ENCODE measurements at regions not wholly inside any gene's neighbourhood (a gene's known extent, or its start where the extent isn't known, plus 50 kb on each side); places are given as distances from the start of the nearest gene placed in this dataset.

DNA sequence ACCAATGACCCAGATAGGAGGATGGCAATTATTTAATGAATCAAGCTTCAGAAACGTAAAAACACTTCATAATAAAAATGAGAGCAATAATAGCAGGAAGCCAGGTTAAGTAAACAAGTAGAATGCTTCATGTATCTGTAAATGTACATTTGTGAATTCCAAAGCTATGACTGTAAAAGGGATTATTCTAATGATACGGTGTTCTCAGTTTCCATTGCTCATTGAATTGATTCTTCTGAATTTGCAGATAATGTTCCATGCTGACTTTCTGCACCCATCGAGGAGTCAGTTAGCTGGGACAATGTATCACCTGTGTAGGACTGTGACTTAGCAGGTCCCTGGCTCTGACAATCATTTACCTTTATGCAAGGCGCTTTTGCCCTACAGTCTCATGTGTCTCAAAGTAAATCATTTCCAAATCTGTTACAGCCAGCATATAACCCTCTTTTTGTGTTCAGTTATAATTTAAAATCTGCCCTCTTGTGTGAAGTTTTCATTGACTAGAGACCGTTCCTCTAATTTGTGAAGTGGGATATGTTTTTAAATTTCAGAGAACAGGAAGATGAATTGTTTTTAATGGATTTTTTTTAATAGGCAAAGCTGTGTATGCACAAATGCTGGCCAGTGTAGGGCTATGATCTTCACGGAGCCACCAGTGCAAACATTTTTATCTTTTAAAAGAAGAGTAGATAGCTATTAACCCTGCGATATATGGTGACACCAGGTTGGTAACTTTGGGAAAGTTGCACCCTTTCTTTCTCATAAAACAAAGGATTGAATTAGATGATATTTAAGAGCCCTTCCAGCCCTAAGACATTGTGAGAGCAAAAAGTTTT is 267.1 kb downstream of the KLF5 start:
- DNase-seq (ENCODE audit: insufficient read length, low spot score) (no peak), FAIRE-seq (no peak)
- TF ChIP-seq, protein P1, sequence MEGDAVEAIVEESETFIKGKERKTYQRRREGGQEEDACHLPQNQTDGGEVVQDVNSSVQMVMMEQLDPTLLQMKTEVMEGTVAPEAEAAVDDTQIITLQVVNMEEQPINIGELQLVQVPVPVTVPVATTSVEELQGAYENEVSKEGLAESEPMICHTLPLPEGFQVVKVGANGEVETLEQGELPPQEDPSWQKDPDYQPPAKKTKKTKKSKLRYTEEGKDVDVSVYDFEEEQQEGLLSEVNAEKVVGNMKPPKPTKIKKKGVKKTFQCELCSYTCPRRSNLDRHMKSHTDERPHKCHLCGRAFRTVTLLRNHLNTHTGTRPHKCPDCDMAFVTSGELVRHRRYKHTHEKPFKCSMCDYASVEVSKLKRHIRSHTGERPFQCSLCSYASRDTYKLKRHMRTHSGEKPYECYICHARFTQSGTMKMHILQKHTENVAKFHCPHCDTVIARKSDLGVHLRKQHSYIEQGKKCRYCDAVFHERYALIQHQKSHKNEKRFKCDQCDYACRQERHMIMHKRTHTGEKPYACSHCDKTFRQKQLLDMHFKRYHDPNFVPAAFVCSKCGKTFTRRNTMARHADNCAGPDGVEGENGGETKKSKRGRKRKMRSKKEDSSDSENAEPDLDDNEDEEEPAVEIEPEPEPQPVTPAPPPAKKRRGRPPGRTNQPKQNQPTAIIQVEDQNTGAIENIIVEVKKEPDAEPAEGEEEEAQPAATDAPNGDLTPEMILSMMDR (IDR thresholded peaks at IDR 0.05; ENCODE audit: insufficient read depth, missing control alignments) = no peak

DNA sequence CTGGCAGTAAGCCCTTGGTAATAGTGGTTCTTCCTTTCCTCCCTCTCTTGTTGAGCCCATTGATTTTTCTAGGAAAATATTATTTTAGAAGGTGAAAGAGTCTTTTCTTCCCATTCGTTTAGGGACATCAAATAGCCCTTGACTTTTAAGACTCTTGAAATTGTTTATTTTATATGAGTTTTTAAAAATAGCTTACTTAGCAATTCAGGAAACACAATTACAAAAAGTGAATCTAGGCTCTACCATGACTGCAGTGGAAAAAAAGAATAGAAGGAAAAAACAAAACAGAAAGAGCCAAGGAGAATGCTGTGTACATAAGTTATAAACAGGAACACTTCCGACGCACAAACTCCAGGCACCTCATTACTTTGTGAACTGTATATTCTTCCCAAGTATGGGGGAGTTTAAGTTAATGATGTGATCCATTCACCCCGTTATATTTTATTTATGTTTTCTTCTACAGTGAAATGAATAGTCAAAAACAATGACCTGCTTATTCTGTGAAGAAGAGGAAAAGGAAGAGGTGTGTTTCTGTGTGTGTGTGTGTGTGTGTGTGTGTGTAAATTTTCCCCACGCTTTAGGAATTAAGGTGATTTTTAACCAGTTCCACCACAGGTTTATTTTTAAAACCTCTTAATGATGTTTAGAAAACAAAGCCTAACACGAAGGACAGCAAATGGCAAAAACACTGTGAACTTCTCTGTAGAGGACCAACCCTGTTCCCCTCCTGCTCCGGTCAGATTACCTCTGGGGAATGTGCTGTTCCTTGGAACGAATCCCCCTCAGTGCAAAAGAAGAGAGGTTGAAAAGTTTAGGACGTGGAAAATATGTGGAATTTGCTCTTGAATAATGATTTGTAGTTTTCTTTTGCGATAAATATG is 266.3 kb downstream of the KLF5 start:
- TF ChIP-seq, protein P1 (IDR thresholded peaks at IDR 0.05; ENCODE audit: insufficient read depth, missing control alignments) = no peak
- DNase-seq (ENCODE audit: insufficient read length, low spot score) (no peak), FAIRE-seq (no peak)

DNA sequence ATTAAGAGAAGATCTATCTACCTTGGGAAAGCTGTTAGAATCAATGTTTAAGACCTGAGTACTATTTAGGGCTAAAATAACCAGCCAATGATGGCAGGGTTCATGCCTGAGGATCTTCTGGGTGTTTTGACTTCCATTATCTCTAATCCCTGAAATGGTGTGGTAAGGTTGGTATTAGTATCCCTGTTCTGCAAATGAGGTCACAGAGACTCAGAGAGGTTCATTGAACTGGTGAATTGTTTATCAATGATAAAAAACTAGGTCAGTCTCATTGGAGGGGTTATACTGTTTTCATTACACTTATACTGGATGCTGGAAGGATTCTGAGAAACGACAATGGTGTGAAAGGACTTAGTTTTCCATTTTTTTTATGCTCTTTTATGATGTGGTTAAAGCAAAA is 264.8 kb downstream of the KLF5 start:
- FAIRE-seq = no peak
- DNase-seq (ENCODE audit: insufficient read length, low spot score) = no peak
- TF ChIP-seq, protein P1 (IDR thresholded peaks at IDR 0.05; ENCODE audit: insufficient read depth, missing control alignments) = no peak

DNA sequence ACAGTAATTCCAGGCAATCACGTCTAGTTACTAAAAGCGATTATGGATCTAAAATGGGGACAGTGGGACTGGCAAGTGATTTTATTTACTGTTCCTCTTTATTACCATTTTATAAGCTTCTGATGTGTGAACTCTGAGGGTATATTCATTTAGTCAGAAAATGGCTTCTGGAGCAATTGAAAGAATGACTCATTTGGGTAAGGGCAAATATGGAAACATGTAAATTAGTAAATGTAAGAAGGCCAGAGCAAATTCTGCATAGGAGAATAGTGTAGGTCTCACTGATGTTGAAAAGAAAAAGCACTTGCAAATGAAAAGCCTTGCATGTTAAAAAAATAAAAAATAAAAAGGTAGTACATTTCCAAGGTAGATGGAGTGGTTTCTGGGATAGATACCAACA is 262.2 kb downstream of the KLF5 start:
- no peak for DNase-seq (ENCODE audit: insufficient read length, low spot score)
- FAIRE-seq = no peak
- TF ChIP-seq, protein P1 (IDR thresholded peaks at IDR 0.05; ENCODE audit: insufficient read depth, missing control alignments) = no peak

DNA sequence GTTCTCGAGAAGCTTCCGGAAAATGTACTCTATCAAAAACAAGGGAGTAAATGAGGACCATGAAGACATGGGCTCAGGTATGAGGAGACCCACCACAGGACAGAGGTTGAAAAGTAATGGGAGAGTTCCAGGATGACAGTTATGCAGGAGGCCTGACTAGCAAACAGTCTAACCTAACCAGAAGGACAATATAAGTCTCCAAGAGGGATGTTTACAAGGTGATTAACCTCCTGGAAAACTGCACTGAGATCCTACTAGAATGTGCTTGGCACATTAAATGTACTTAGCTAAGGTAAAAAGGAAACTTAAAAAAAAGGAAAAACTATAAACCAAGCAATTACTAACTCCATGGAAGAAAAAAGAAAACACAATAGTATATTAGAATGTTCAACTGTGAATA is 258.3 kb downstream of the KLF5 start:
- TF ChIP-seq, protein P1 (IDR thresholded peaks at IDR 0.05; ENCODE audit: insufficient read depth, missing control alignments) = no peak
- DNase-seq (ENCODE audit: insufficient read length, low spot score) (no peak), FAIRE-seq (no peak)

DNA sequence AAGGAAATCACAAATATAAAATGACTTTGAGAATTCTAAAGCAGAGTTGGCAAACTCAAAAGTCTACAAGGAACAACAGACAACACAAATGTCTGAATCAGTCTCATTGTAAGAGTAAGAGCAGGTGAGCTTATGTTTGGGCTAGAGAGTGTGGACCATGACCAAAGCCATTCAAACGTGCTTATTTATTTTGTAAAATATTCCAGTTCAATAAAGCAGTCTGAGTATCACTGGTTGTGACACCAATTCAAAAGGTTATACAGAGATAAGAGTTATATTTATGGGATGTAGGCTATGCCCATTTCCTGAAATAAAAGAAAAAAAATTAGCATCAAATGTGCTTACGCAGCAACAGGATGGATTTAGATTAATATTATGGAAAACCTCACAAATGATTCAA is 251.6 kb downstream of the KLF5 start:
- FAIRE-seq (no peak), DNase-seq (ENCODE audit: insufficient read length, low spot score) (no peak)
- TF ChIP-seq, protein P1 (IDR thresholded peaks at IDR 0.05; ENCODE audit: insufficient read depth, missing control alignments) = no peak

Data from D721Med (cell line).